Vagina (tissue), 2 donors: ENCODE measurements at regions not wholly inside any gene's neighbourhood (a gene's known extent, or its start where the extent isn't known, plus 50 kb on each side); places are given as distances from the start of the nearest gene placed in this dataset.

Experiments
- CTCF ChIP-seq, 3 experiments: fragments of 450-650 bp in 2 of 3; fragments of 200-600 bp in 1 of 3; sonication (generic) in 1 of 3; IDR thresholded peaks; one replicate each; pipeline ENCODE4 v1.5.1; 2017 to 2019; ENCODE audit warnings: antibody characterized with exemption in 3 of 3, mild to moderate bottlenecking in 2 of 3, moderate library complexity in 2 of 3
- POLR2A ChIP-seq, 2 donors: fragments of 450-650 bp; IDR thresholded peaks; one replicate each; pipeline ENCODE4 v1.6.1; 2017; ENCODE audit warnings: antibody characterized with exemption in 2 of 2, mild to moderate bottlenecking in 2 of 2, moderate library complexity in 2 of 2
- POLR2AphosphoS5 ChIP-seq, 2 donors: sonication (generic); formaldehyde crosslinking; IDR thresholded peaks; one replicate each; pipeline ENCODE4 v1.9.0; 2017; ENCODE audit warnings: antibody characterized with exemption in 2 of 2, mild to moderate bottlenecking in 2 of 2, low read depth in 1 of 2; ENCODE audit not compliant: insufficient read depth in 1 of 2

GRCh38 chr16:79301051-79301450 lies 299.5 kb downstream of the MAF start:
- TF ChIP-seq CTCF (IDR thresholded peaks at IDR 0.05) = no peak
- no peak for TF ChIP-seq POLR2A (IDR thresholded peaks at IDR 0.05)
- TF ChIP-seq POLR2AphosphoS5 (IDR thresholded peaks at IDR 0.05; ENCODE audit: insufficient read depth in 1 of 2, low read depth in 1 of 2) = no peak
